GM12878 (cell line): ENCODE measurements at regions not wholly inside any gene's neighbourhood (a gene's known extent, or its start where the extent isn't known, plus 50 kb on each side); places are given as distances from the start of the nearest gene placed in this dataset.

Experiments
- ATAC-seq: fragments of 200-7000 bp; cut with Tn5 transposase; 3 replicates; pipeline ENCODE4 v1.9.1; 2020; ENCODE audit warnings: mild to moderate bottlenecking, moderate library complexity
- BruUV-seq: library from RNA; stranded (reverse); fragments of 400-500 nt; replicated peaks from 2 replicates; lab custom pipeline; 2021; lab: Mats Ljungman, UMichigan
- CTCF ChIA-PET: fragments of 300-600 bp; sonication (Branson Sonifier 250); formaldehyde crosslinking; extraction: SDS; loops from one replicate; lab custom pipeline; 2021; ENCODE audit warnings: inconsistent platforms; lab: Yijun Ruan, JAX
- POLR2A ChIA-PET: fragments of 350-600 bp; formaldehyde crosslinking; extraction: SDS; loops from one replicate; lab custom pipeline; 2021; ENCODE audit warnings: inconsistent platforms; lab: Charles Lee
- RAD21 ChIA-PET: fragments of 300-600 bp; sonication (Branson Sonifier 250); formaldehyde crosslinking; loops from one replicate; lab custom pipeline; 2023; ENCODE audit warnings: antibody characterized with exemption; ENCODE audit not compliant: unreplicated experiment; lab: Charles Lee
- SMC1A ChIA-PET: fragments of 300-600 bp; sonication (Branson Sonifier 250); formaldehyde crosslinking; loops from one replicate; lab custom pipeline; 2023; ENCODE audit not compliant: unreplicated experiment, uncharacterized antibody; lab: Charles Lee
- DNase-seq: peaks from one replicate; pipeline ENCODE4 v3.0.0-alpha.2; 2011; ENCODE audit warnings: low read depth, low spot score
- FAIRE-seq: peaks from 3 replicates; lab custom pipeline; 2011; peaks lifted over from hg19 to GRCh38; lab: Jason Lieb, UNC
- H2AFZ ChIP-seq: 2 replicates; pipeline ENCODE4 v1.6.0; 2011; ENCODE audit warnings: low read depth, low read length, control low read depth; ENCODE audit not compliant: control insufficient read depth
- H3K27ac ChIP-seq: 2 replicates; pipeline ENCODE4 v1.5.1; 2011; ENCODE audit warnings: control low read depth; ENCODE audit not compliant: control insufficient read depth, insufficient read depth
- H3K27me3 ChIP-seq, 2 experiments: replicated peaks in 1 of 2; 2 replicates each; pipeline versions ENCODE4 v1.6.0 to v1.6.1; 2011; ENCODE audit warnings: low read length in 1 of 2; ENCODE audit not compliant: control insufficient read depth in 2 of 2, insufficient read depth in 2 of 2
- H3K36me3 ChIP-seq, 2 experiments: 2 replicates each; pipeline ENCODE4 v1.5.1; 2011; ENCODE audit warnings: low read length in 1 of 2; ENCODE audit not compliant: control insufficient read depth in 2 of 2, insufficient read depth in 2 of 2
- H3K4me1 ChIP-seq: 2 replicates; pipeline ENCODE4 v1.6.1; 2011; ENCODE audit warnings: mild to moderate bottlenecking, low read length, moderate library complexity, mixed read lengths; ENCODE audit not compliant: control insufficient read depth, insufficient read depth
- H3K4me2 ChIP-seq: 2 replicates; pipeline ENCODE4 v1.6.0; 2011; ENCODE audit warnings: control low read depth; ENCODE audit not compliant: control insufficient read depth, insufficient read depth
- H3K4me3 ChIP-seq: fragments of 200-600 bp; sonication (generic); 2 replicates; pipeline ENCODE4 v1.5.1; 2016
- H3K79me2 ChIP-seq: 2 replicates; pipeline ENCODE4 v1.6.0; 2011; ENCODE audit warnings: low read length; ENCODE audit not compliant: control insufficient read depth, insufficient read depth
- H3K9ac ChIP-seq: 2 replicates; pipeline ENCODE4 v1.8.0; 2011; ENCODE audit warnings: low read length, control low read depth, mixed read lengths; ENCODE audit not compliant: control insufficient read depth, insufficient read depth
- H3K9me3 ChIP-seq: replicated peaks from 3 replicates; pipeline ENCODE4 v1.5.1; 2011; ENCODE audit warnings: mild to moderate bottlenecking, low read length; ENCODE audit not compliant: control insufficient read depth, insufficient read depth
- H4K20me1 ChIP-seq: 2 replicates; pipeline ENCODE4 v1.6.0; 2011; ENCODE audit not compliant: control insufficient read depth, insufficient read depth
- BMI1 ChIP-seq: fragments of 450-650 bp; IDR thresholded peaks from 2 replicates; pipeline ENCODE4 v1.6.1; 2016; ENCODE audit warnings: mild to moderate bottlenecking, moderate library complexity, borderline replicate concordance
- DPF2 ChIP-seq: fragments of 450-650 bp; IDR thresholded peaks from 2 replicates; pipeline ENCODE4 v1.6.1; 2017; ENCODE audit warnings: mild to moderate bottlenecking
- IKZF2 ChIP-seq, 2 experiments: fragments of 450-650 bp; IDR thresholded peaks; 2 replicates each; pipeline ENCODE4 v1.6.1; 2017; ENCODE audit warnings: mild to moderate bottlenecking in 2 of 2, moderate library complexity in 2 of 2
- IRF3 ChIP-seq: fragments of 450-650 bp; IDR thresholded peaks from 2 replicates; pipeline ENCODE4 v1.6.1; 2014; ENCODE audit warnings: mild to moderate bottlenecking
- MLLT1 ChIP-seq: fragments of 450-650 bp; IDR thresholded peaks from 2 replicates; pipeline ENCODE4 v1.6.1; 2016; ENCODE audit warnings: mild to moderate bottlenecking
- NR2C1 ChIP-seq: fragments of 450-650 bp; IDR thresholded peaks from 2 replicates; pipeline ENCODE4 v1.6.1; 2017; ENCODE audit warnings: antibody characterized with exemption, mild to moderate bottlenecking, moderate library complexity
- PAX5 ChIP-seq: IDR thresholded peaks from 2 replicates; pipeline ENCODE4 v1.6.1; 2011; ENCODE audit warnings: low read depth, low read length, borderline replicate concordance
- PML ChIP-seq: IDR thresholded peaks from 2 replicates; pipeline ENCODE4 v1.6.1; 2012; ENCODE audit warnings: low read length, inconsistent platforms
- POLR2A ChIP-seq: IDR thresholded peaks from 2 replicates; pipeline ENCODE4 v1.6.1; 2011; ENCODE audit warnings: low read depth, mild to moderate bottlenecking, low read length
- SUPT20H ChIP-seq: IDR thresholded peaks from 2 replicates; pipeline ENCODE4 v1.6.1; 2011; ENCODE audit warnings: low read depth, mild to moderate bottlenecking, low read length, moderate library complexity, borderline replicate concordance; ENCODE audit not compliant: control insufficient read depth
- WRNIP1 ChIP-seq: IDR thresholded peaks from 2 replicates; pipeline ENCODE4 v1.6.1; 2011; ENCODE audit warnings: low read depth, low read length, improper control_type of control experiment, borderline replicate concordance
- YBX1 ChIP-seq: fragments of 450-650 bp; IDR thresholded peaks from 2 replicates; pipeline ENCODE4 v1.6.1; 2016; ENCODE audit warnings: antibody characterized with exemption
- ZNF622 ChIP-seq: fragments of 450-650 bp; IDR thresholded peaks from 2 replicates; pipeline ENCODE4 v1.6.1; 2017; ENCODE audit warnings: mild to moderate bottlenecking, inconsistent platforms
- ZZZ3 ChIP-seq: IDR thresholded peaks from 2 replicates; pipeline ENCODE4 v1.6.1; 2011; ENCODE audit warnings: low read depth; ENCODE audit not compliant: control insufficient read depth, insufficient read length
- WGBS: methylation state at CpG from one replicate; pipeline ENCODE4 v1.1.6; 2016; ENCODE audit warnings: low lambda C conversion rate; ENCODE audit not compliant: insufficient replicate concordance, insufficient coverage; ENCODE audit errors: missing lambda C conversion rate; 5-methylcytosine and 5-hydroxymethylcytosine counted together
- in situ Hi-C: fragments of 300-500 bp; cut with MboI; formaldehyde crosslinking; loops from 9 replicates; pipeline ENCODE4 v1.14.3; 2018; ENCODE audit warnings: mixed read lengths
- intact Hi-C: fragments of 100-400 bp; cut with micrococcal nuclease; formaldehyde crosslinking; loops from one replicate; pipeline ENCODE4 v1.14.2; 2022; ENCODE audit not compliant: unreplicated experiment
- TF ChIP-seq, protein P1 (sequence below): IDR thresholded peaks from 2 replicates; pipeline ENCODE4 v1.6.1; 2012; ENCODE audit warnings: improper control_type of control experiment, low read depth, low read length; ENCODE audit not compliant: insufficient replicate concordance
- TF ChIP-seq, protein P2 (sequence below): IDR thresholded peaks from 2 replicates; pipeline ENCODE4 v1.6.1; 2011; ENCODE audit warnings: mild to moderate bottlenecking, low read depth, low read length, moderate library complexity; ENCODE audit not compliant: insufficient replicate concordance

DNA sequence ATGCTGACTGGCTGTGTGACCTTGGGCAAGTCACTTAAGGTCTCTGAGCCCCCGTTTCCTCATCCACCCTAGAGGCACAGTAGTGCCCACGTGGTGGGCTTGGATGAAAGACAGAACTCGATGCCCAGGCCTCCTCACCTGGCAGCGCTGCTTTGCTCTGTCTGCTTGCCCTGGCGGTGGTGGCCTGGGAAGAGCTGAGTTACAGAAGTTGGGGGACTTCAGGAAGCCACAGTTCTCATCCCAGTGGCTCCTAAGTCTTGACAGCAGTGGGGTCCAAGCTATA lies 171.5 kb upstream of the IER5L start (continued):
- TF ChIP-seq, protein P1, sequence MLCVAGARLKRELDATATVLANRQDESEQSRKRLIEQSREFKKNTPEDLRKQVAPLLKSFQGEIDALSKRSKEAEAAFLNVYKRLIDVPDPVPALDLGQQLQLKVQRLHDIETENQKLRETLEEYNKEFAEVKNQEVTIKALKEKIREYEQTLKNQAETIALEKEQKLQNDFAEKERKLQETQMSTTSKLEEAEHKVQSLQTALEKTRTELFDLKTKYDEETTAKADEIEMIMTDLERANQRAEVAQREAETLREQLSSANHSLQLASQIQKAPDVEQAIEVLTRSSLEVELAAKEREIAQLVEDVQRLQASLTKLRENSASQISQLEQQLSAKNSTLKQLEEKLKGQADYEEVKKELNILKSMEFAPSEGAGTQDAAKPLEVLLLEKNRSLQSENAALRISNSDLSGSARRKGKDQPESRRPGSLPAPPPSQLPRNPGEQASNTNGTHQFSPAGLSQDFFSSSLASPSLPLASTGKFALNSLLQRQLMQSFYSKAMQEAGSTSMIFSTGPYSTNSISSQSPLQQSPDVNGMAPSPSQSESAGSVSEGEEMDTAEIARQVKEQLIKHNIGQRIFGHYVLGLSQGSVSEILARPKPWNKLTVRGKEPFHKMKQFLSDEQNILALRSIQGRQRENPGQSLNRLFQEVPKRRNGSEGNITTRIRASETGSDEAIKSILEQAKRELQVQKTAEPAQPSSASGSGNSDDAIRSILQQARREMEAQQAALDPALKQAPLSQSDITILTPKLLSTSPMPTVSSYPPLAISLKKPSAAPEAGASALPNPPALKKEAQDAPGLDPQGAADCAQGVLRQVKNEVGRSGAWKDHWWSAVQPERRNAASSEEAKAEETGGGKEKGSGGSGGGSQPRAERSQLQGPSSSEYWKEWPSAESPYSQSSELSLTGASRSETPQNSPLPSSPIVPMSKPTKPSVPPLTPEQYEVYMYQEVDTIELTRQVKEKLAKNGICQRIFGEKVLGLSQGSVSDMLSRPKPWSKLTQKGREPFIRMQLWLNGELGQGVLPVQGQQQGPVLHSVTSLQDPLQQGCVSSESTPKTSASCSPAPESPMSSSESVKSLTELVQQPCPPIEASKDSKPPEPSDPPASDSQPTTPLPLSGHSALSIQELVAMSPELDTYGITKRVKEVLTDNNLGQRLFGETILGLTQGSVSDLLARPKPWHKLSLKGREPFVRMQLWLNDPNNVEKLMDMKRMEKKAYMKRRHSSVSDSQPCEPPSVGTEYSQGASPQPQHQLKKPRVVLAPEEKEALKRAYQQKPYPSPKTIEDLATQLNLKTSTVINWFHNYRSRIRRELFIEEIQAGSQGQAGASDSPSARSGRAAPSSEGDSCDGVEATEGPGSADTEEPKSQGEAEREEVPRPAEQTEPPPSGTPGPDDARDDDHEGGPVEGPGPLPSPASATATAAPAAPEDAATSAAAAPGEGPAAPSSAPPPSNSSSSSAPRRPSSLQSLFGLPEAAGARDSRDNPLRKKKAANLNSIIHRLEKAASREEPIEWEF = no peak
- TF ChIP-seq PAX5 = no peak
- TF ChIP-seq NR2C1 = no peak
- no peak for TF ChIP-seq PML
- TF ChIP-seq WRNIP1 = no peak
- TF ChIP-seq BMI1 = no peak

DNA sequence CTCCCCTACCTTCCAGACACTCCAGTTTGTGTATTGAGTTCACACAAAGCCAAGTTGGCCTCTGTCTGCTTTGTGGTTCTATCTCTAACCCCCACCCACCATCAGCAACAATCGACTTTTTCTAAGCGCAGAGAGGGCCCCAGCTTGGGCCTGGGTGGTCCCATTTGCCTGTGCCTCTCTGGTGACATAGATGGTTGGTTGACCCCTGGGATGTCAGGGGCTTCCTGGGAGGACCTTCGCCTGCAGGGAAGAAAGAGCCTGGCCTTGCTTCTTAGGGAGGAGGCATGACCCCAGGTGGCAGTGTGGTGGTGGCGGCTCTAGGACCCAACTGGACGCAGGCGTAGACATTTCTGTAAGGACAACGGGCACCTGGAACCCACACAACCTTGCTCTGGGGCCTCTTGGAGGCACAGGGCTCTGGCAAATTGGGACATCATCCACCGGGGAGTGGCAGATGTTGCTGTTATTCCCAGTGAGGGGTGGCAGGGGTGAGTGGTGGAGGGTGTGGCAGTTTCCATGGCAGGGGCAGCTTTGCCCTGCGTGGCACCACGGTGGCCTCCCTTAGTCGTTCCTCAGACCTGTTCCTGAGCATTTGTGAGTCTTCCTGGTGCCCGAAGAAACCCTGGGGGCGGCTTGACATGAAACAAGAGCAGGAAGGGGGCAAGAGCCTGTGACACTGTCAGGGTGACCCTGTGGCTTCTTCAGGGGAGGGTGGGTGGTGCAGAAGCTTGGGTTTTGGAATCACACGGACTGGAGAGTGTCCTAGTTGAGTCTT lies 171.0 kb upstream of the IER5L start:
- Histone ChIP-seq H3K27ac (no peak overlapping the region), H3K27me3 (no peaks in the 10 kb centered on the region; a peak in 1 of 4 replicates), H2AFZ (no peak overlapping the region), H3K9me3 (no peaks in the 10 kb centered on the region), H3K4me1 (no peaks in the 10 kb centered on the region), H4K20me1 (no peaks in the 10 kb centered on the region), H3K4me2 (no peak overlapping the region), H3K4me3 (no peak overlapping the region), H3K9ac (no peak overlapping the region), H3K79me2 (no peaks in the 10 kb centered on the region), H3K36me3 (no peaks in the 10 kb centered on the region)
- intact Hi-C loops (no loop called here), in situ Hi-C loops (no loop called here)
- 20% methylated on average over 14 of the region's 14 CpGs for WGBS
- ATAC-seq = no peak
- BruUV-seq = no TSS peak
- FAIRE-seq = no peak
- ChIA-PET POLR2A (no interaction called here), SMC1A (no interaction called here), CTCF (no interaction called here), RAD21 (no interaction called here)
- no peak for DNase-seq
- TF ChIP-seq POLR2A (no peak), DPF2 (no peak), IKZF2 (IDR thresholded peaks at IDR 0.05) (no peak), IRF3 (no peak), SUPT20H (no peak), PML (no peak), ZNF622 (no peak), MLLT1 (no peak), YBX1 (no peak), BMI1 (no peak), ZZZ3 (no peak)
- TF ChIP-seq, protein P2, sequence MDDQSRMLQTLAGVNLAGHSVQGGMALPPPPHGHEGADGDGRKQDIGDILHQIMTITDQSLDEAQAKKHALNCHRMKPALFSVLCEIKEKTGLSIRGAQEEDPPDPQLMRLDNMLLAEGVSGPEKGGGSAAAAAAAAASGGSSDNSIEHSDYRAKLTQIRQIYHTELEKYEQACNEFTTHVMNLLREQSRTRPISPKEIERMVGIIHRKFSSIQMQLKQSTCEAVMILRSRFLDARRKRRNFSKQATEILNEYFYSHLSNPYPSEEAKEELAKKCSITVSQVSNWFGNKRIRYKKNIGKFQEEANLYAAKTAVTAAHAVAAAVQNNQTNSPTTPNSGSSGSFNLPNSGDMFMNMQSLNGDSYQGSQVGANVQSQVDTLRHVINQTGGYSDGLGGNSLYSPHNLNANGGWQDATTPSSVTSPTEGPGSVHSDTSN = no peak
